ENCODE measurements at regions not wholly inside any gene's neighbourhood (a gene's known extent, or its start where the extent isn't known, plus 50 kb on each side); places are given as distances from the start of the nearest gene placed in this dataset.

DNA sequence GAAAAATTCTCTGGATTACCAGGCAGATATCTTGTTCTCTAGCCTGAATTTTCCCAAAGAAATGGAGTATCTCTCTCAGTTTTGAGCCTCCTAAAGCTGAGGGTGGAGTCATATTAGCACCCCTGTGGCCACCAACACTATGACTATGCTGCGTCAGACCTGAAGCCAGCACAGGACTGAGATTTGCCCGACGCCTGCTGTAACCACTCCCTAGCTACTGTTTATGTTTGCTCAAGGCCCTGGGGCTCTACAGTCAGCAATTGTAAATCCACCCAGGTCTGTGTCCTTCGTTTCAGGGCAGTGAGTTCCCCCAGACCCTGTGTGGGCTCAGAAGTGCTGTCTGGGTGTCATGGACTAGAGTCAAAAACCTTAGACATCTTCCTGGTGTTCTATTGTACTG is 61.4 kb downstream of the ZXDA start:
- DNase-seq = no peak

- DNase-seq = no peak
Measured at GRCh38 chrX:57822818-57823217, 87.4 kb downstream of the ZXDA start.

DNA sequence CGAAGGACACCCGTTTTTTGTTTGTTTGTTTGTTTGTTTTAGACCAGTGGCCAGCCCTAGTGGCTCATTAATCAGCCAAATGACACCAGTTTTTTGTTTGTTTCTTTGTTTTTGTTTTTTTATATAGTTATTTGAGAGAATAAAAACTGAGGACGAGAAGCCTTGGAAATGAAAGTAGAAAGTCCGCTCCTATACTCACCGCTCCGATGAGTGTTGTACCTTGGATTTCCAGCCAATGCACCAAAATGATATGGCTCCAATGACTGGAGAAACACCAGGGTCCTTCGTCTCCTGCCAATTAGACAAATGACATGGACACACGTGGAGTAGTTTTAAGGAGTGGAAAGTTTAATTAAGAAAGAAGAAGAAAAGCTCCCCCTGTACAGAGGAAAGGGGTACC is 87.9 kb downstream of the ZXDA start:
- no peak for DNase-seq

DNA sequence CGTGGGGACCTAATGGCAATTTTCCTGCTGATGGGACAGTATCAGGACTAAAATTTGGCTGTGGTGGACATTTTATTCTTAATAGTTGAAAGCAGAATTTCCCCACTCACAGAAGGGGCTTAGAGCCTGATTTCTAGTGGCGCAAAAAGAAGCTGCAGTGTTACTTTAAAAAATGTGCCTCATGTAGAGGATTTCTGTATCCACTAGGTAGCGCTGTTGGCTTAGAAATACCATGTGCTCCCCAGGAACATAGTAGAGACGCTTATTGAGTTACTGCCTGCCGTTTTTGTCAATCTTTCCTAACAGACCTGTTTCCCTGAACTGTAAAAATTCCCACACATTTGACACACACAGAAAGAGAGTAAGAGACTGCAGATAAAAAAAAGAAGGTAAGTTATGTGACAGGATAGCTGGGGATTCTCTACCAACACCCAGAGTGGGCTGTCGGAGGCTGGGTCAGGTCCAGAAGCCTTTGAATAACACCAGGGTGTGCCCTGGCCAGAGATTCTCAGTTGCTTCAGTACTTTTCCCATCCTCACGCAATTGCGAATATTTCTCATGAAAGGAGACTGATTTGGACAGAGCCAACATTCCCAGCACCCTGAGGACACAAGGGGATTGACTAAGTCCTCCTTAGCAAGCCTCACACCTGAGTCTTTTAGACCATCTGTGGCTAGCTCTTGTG is 88.4 kb downstream of the ZXDA start:
- DNase-seq = peak; percentile 65

DNA sequence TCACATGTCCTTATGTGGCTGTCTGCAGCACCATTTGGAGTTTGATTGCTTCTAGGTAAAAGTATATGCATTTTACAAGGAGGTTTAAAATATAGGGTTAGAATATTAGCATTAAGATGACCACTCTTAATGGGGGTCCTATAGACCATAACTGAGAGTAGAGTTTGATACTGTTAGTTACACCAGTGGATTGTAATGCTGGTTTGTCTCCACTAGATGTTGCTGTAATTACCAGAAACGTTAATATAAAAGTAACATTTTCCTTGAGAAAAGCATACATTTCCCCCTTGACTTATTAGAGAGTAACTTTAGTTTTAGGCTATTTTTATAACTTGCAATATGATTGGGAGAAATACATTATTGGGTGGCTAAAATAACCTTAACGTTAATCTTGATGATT is 93.0 kb downstream of the ZXDA start:
- no peak for DNase-seq

DNA sequence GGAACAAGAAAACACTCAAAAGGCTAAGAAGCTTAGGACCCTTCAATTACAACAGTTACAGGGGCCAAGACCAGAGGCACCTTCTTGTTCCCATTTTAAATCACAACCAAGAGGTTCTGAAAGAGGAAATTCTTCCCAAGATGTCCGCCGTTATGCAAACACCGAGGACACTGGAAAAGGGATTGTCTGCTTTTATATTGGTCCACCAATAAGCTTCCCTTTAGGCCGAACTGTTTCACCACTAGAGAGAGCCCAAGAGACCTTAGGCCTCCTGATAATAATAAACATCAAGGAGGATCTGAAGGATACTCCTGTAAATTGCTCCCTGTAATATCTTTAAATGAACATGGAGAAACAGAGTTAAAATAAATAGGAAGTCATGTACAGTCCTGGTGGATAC is 92.6 kb upstream of the NLRP2B start:
- no peak for DNase-seq

DNA sequence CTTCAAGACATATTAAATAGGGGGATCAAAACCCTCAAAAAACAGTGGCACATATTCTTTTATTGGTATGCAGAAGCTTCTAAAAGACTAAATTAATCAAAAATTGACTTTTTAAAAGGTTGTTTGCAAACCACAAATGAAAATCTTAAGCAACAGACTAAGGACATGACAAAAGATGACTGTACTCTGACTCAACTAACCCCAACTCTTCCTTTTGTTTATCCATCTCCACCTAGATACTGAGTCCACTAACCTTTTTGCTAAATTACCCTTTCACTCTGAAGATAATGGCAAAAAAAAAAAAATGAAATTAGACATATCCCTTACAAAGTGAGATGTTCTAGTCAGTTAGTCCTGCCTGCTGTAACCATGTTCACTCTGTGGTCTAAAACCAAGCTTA is 91.6 kb upstream of the NLRP2B start:
- no peak for DNase-seq

GRCh38 chrX:57752866-57753265 is 72.8 kb upstream of the NLRP2B start:
- no peak for DNase-seq

GRCh38 chrX:57741107-57741506 is 61.0 kb upstream of the NLRP2B start:
- no peak for DNase-seq

DNA sequence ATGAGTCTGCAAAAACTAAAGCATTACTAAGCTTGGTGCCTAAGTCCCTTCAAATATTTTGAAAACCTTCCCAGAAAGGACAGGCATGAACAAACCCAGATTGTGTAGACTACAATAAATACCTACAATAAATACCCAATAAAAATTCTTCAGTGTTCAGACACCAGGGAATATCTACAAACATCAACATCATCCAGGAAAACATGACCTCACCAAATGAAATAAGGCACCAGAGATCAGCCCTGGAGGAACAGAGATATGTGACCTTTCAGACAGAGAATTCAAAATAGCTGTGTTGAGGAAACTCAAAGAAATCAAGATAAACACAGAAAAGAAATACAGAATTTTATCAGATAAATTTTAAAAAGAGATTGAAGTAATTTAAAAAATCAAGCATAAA is 57.8 kb upstream of the NLRP2B start:
- DNase-seq = no peak
